HG02759 (cell line): ENCODE measurements at regions not wholly inside any gene's neighbourhood (a gene's known extent, or its start where the extent isn't known, plus 50 kb on each side); places are given as distances from the start of the nearest gene placed in this dataset.

Experiments
- ATAC-seq: cut with Tn5 transposase; IDR thresholded peaks from one replicate; pipeline ENCODE4 v1.9.1; 2021; ENCODE audit warnings: mild to moderate bottlenecking, moderate library complexity; ENCODE audit not compliant: unreplicated experiment

GRCh38 chr10:117427356-117427755, 52.1 kb upstream of the PDZD8 start:
- ATAC-seq, result no peak

- ATAC-seq, result peak; percentile 83
Observed at GRCh38 chr10:117425974-117426566, 50.8 kb upstream of the PDZD8 start.

- no peak for ATAC-seq
Observed at GRCh38 chr10:117424883-117425649, 49.8 kb upstream of the PDZD8 start.
